Adrenal gland (tissue), 9 donors: ENCODE measurements at regions not wholly inside any gene's neighbourhood (a gene's known extent, or its start where the extent isn't known, plus 50 kb on each side); places are given as distances from the start of the nearest gene placed in this dataset.

Experiments
- DNase-seq, 7 donors: peaks; one replicate each; pipeline ENCODE4 v3.0.0-alpha.2; 2019 to 2020
- H3K27ac ChIP-seq, 5 donors: fragments of 200-600 bp; sonication (generic) in 4 of 5; 1 replicate in 3 of 5; 2 replicates in 2 of 5; pipeline versions ENCODE4 v1.5.1 to v1.8.0; 2016 to 2020; ENCODE audit warnings: mild to moderate bottlenecking in 1 of 5
- H3K27me3 ChIP-seq: fragments of 200-600 bp; 2 replicates; pipeline ENCODE4 v1.8.0; 2021
- H3K36me3 ChIP-seq, 2 donors: fragments of 200-600 bp; replicated peaks in 1 of 2; 1 replicate in 1 of 2; 2 replicates in 1 of 2; pipeline versions ENCODE4 v1.5.1 to v1.8.0; 2018 to 2022
- H3K4me1 ChIP-seq, 2 donors: fragments of 200-600 bp; replicated peaks in 1 of 2; 1 replicate in 1 of 2; 2 replicates in 1 of 2; pipeline versions ENCODE4 v1.5.1 to v1.8.0; 2018 to 2021
- H3K4me3 ChIP-seq, 4 donors: fragments of 200-600 bp; sonication (generic) in 3 of 4; one replicate each; pipeline ENCODE4 v1.5.1; 2016 to 2018
- H3K9me3 ChIP-seq, 3 donors: fragments of 200-600 bp; sonication (generic) in 1 of 3; replicated peaks in 1 of 3; 1 replicate in 2 of 3; 2 replicates in 1 of 3; pipeline versions ENCODE4 v1.5.1 to v1.8.0; 2016 to 2021
- CTCF ChIP-seq, 6 experiments: fragments of 450-650 bp in 4 of 6; fragments of 200-600 bp in 2 of 6; sonication (generic) in 1 of 6; IDR thresholded peaks; 1 replicate in 5 of 6; 2 replicates in 1 of 6; pipeline versions ENCODE4 v1.5.1 to v1.8.0; 2016 to 2021; ENCODE audit warnings: antibody characterized with exemption in 6 of 6, mild to moderate bottlenecking in 2 of 6, moderate library complexity in 1 of 6
- POLR2A ChIP-seq, 2 donors: fragments of 450-650 bp; IDR thresholded peaks; one replicate each; pipeline ENCODE4 v1.6.1; 2017; ENCODE audit warnings: antibody characterized with exemption in 2 of 2, mild to moderate bottlenecking in 2 of 2, moderate library complexity in 1 of 2
- WGBS, 4 donors: extraction: QIAGEN DNeasy Blood & Tissue Kit in 2 of 4; methylation state at CpG; one replicate each; pipeline versions ENCODE4 v1.1.5 to v1.1.7; 2013 to 2017; 5-methylcytosine and 5-hydroxymethylcytosine counted together
- intact Hi-C, 2 donors: fragments of 100-400 bp; cut with DNase I; formaldehyde crosslinking; loops; one replicate each; pipeline versions ENCODE4 v1.14.1 to v1.15.0; 2022 to 2023
- donor health status: healthy with polysubstance abuse.
- donor health status: Bipolar disorder and iron deficiency.
- donor health status: DM: yes; HTN: yes; CAD: no.
- donor health status: DM: no; HTN: no; CAD: no.
- donor health status: DM: no; HTN: no; CAD: no.

GRCh38 chr7:68025369-68025768, 1028.7 kb downstream of the TYW1 start:
- no peak overlapping the region for H3K4me3 ChIP-seq
- intact Hi-C loops = no loop called here
- no peak for TF ChIP-seq CTCF (IDR thresholded peaks at IDR 0.05)
- no peak for TF ChIP-seq POLR2A (IDR thresholded peaks at IDR 0.05)
- H3K36me3 ChIP-seq = no peaks in the 10 kb centered on the region
- H3K4me1 ChIP-seq = peaks cover 0 to 6% of the 10 kb centered on the region in 2 donors
- H3K27ac ChIP-seq = no peak overlapping the region
- DNase-seq = no peak
- H3K27me3 ChIP-seq = no peaks in the 10 kb centered on the region
- H3K9me3 ChIP-seq = no peaks in the 10 kb centered on the region

- 76 to 87% (median 81%) methylated on average over 3 of the region's 3 CpGs for WGBS, 4 donors
- Histone ChIP-seq H3K36me3 (no peaks in the 10 kb centered on the region), H3K27me3 (no peaks in the 10 kb centered on the region), H3K9me3 (no peaks in the 10 kb centered on the region), H3K27ac (no peak overlapping the region), H3K4me1 (no peaks in the 10 kb centered on the region), H3K4me3 (no peak overlapping the region)
- intact Hi-C loops = no loop called here
- DNase-seq = no peak
- TF ChIP-seq CTCF (IDR thresholded peaks at IDR 0.05) (no peak), POLR2A (IDR thresholded peaks at IDR 0.05) (no peak)
These were observed 1033.9 kb downstream of the TYW1 start for GRCh38 chr7:68030530-68030929.

GRCh38 chr7:68031180-68031943, 1034.7 kb downstream of the TYW1 start:
- DNase-seq = no peak

More at GRCh38 chr7:68031180-68031943, 1034.7 kb downstream of the TYW1 start:
- no peak overlapping the region for H3K4me3 ChIP-seq
- H3K4me1 ChIP-seq = no peaks in the 10 kb centered on the region
- no peak for TF ChIP-seq CTCF (IDR thresholded peaks at IDR 0.05)
- no peak for TF ChIP-seq POLR2A (IDR thresholded peaks at IDR 0.05)
- no peaks in the 10 kb centered on the region for H3K36me3 ChIP-seq
- 62 to 73% (median 69%) methylated on average over 5 of the region's 5 CpGs for WGBS, 4 donors
- H3K27ac ChIP-seq = no peak overlapping the region
- no peaks in the 10 kb centered on the region for H3K27me3 ChIP-seq
- no peaks in the 10 kb centered on the region for H3K9me3 ChIP-seq
- intact Hi-C loops = no loop called here
